ENCODE measurements at regions not wholly inside any gene's neighbourhood (a gene's known extent, or its start where the extent isn't known, plus 50 kb on each side); places are given as distances from the start of the nearest gene placed in this dataset.

GRCh38 chr7:25922296-25922695 is 229.7 kb upstream of the NFE2L3 start:
- no peaks in the 10 kb centered on the region for H3K27me3 ChIP-seq (ENCODE audit: control insufficient read depth in 1 of 2, insufficient read depth in 2 of 2, low read length in 2 of 2)

GRCh38 chr7:25923741-25924460 is 228.1 kb upstream of the NFE2L3 start:
- H3K36me3 ChIP-seq (ENCODE audit: control insufficient read depth in 1 of 2, insufficient read depth in 2 of 2, low read length in 2 of 2), result no peaks in the 10 kb centered on the region
- peaks cover 0 to 4% of the 10 kb centered on the region in 2 donors for H3K27me3 ChIP-seq (ENCODE audit: control insufficient read depth in 1 of 2, insufficient read depth in 2 of 2, low read length in 2 of 2)
- no peaks in the 10 kb centered on the region for H3K4me1 ChIP-seq (ENCODE audit: control insufficient read depth in 1 of 2, insufficient read depth in 2 of 2, low read length in 2 of 2)
- H3K9ac ChIP-seq (ENCODE audit: low read depth in 1 of 2, low read length in 2 of 2), result no peak overlapping the region
- no peaks in the 10 kb centered on the region for H3K9me3 ChIP-seq (ENCODE audit: control insufficient read depth in 1 of 2, low read length in 2 of 2)
- H3K27ac ChIP-seq (ENCODE audit: low read depth, low read length), result no peak overlapping the region
- no peak overlapping the region for H3K4me3 ChIP-seq (ENCODE audit: low read depth in 1 of 2, low read length in 2 of 2)

More at GRCh38 chr7:25922296-25922695, 229.7 kb upstream of the NFE2L3 start:
- H3K4me1 ChIP-seq (ENCODE audit: control insufficient read depth in 1 of 2, insufficient read depth in 2 of 2, low read length in 2 of 2), result no peaks in the 10 kb centered on the region
- peaks cover 2 to 7% of the 10 kb centered on the region in 2 donors for H3K9me3 ChIP-seq (ENCODE audit: control insufficient read depth in 1 of 2, low read length in 2 of 2)
- no peak overlapping the region for H3K4me3 ChIP-seq (ENCODE audit: low read depth in 1 of 2, low read length in 2 of 2)
- no peak overlapping the region for H3K27ac ChIP-seq (ENCODE audit: low read depth, low read length)
- no peak overlapping the region for H3K9ac ChIP-seq (ENCODE audit: low read depth in 1 of 2, low read length in 2 of 2)
- H3K36me3 ChIP-seq (ENCODE audit: control insufficient read depth in 1 of 2, insufficient read depth in 2 of 2, low read length in 2 of 2), result no peaks in the 10 kb centered on the region

GRCh38 chr7:25926009-25926408 is 226.0 kb upstream of the NFE2L3 start:
- H3K9me3 ChIP-seq (ENCODE audit: control insufficient read depth in 1 of 2, low read length in 2 of 2), result no peaks in the 10 kb centered on the region
- H3K36me3 ChIP-seq (ENCODE audit: control insufficient read depth in 1 of 2, insufficient read depth in 2 of 2, low read length in 2 of 2), result no peaks in the 10 kb centered on the region
- H3K4me1 ChIP-seq (ENCODE audit: control insufficient read depth in 1 of 2, insufficient read depth in 2 of 2, low read length in 2 of 2), result no peaks in the 10 kb centered on the region
- no peak overlapping the region for H3K9ac ChIP-seq (ENCODE audit: low read depth in 1 of 2, low read length in 2 of 2)
- H3K27me3 ChIP-seq (ENCODE audit: control insufficient read depth in 1 of 2, insufficient read depth in 2 of 2, low read length in 2 of 2), result peaks cover 0 to 4% of the 10 kb centered on the region in 2 donors
- no peak overlapping the region for H3K27ac ChIP-seq (ENCODE audit: low read depth, low read length)
- no peak overlapping the region for H3K4me3 ChIP-seq (ENCODE audit: low read depth in 1 of 2, low read length in 2 of 2)

GRCh38 chr7:25926451-25926850 is 225.5 kb upstream of the NFE2L3 start:
- Histone ChIP-seq H3K4me1 (ENCODE audit: control insufficient read depth in 1 of 2, insufficient read depth in 2 of 2, low read length in 2 of 2) (no peaks in the 10 kb centered on the region), H3K27me3 (ENCODE audit: control insufficient read depth in 1 of 2, insufficient read depth in 2 of 2, low read length in 2 of 2) (peaks cover 0 to 4% of the 10 kb centered on the region in 2 donors), H3K9ac (ENCODE audit: low read depth in 1 of 2, low read length in 2 of 2) (no peak overlapping the region), H3K36me3 (ENCODE audit: control insufficient read depth in 1 of 2, insufficient read depth in 2 of 2, low read length in 2 of 2) (no peaks in the 10 kb centered on the region), H3K27ac (ENCODE audit: low read depth, low read length) (no peak overlapping the region), H3K9me3 (ENCODE audit: control insufficient read depth in 1 of 2, low read length in 2 of 2) (no peaks in the 10 kb centered on the region), H3K4me3 (ENCODE audit: low read depth in 1 of 2, low read length in 2 of 2) (no peak overlapping the region)

- no peak overlapping the region for H3K27ac ChIP-seq (ENCODE audit: low read depth, low read length)
- no peaks in the 10 kb centered on the region for H3K36me3 ChIP-seq (ENCODE audit: control insufficient read depth in 1 of 2, insufficient read depth in 2 of 2, low read length in 2 of 2)
- H3K27me3 ChIP-seq (ENCODE audit: control insufficient read depth in 1 of 2, insufficient read depth in 2 of 2, low read length in 2 of 2), result peaks cover 0 to 4% of the 10 kb centered on the region in 2 donors
- no peaks in the 10 kb centered on the region for H3K4me1 ChIP-seq (ENCODE audit: control insufficient read depth in 1 of 2, insufficient read depth in 2 of 2, low read length in 2 of 2)
- H3K4me3 ChIP-seq (ENCODE audit: low read depth in 1 of 2, low read length in 2 of 2), result no peak overlapping the region
- H3K9me3 ChIP-seq (ENCODE audit: control insufficient read depth in 1 of 2, low read length in 2 of 2), result no peaks in the 10 kb centered on the region
- H3K9ac ChIP-seq (ENCODE audit: low read depth in 1 of 2, low read length in 2 of 2), result no peak overlapping the region
Observed at GRCh38 chr7:25926891-25927625, 224.9 kb upstream of the NFE2L3 start.

- Histone ChIP-seq H3K9me3 (ENCODE audit: control insufficient read depth in 1 of 2, low read length in 2 of 2) (no peaks in the 10 kb centered on the region), H3K27ac (ENCODE audit: low read depth, low read length) (no peak overlapping the region), H3K4me1 (ENCODE audit: control insufficient read depth in 1 of 2, insufficient read depth in 2 of 2, low read length in 2 of 2) (no peaks in the 10 kb centered on the region), H3K36me3 (ENCODE audit: control insufficient read depth in 1 of 2, insufficient read depth in 2 of 2, low read length in 2 of 2) (no peaks in the 10 kb centered on the region), H3K4me3 (ENCODE audit: low read depth in 1 of 2, low read length in 2 of 2) (no peak overlapping the region), H3K27me3 (ENCODE audit: control insufficient read depth in 1 of 2, insufficient read depth in 2 of 2, low read length in 2 of 2) (peaks cover 0 to 4% of the 10 kb centered on the region in 2 donors), H3K9ac (ENCODE audit: low read depth in 1 of 2, low read length in 2 of 2) (no peak overlapping the region)
Observed at GRCh38 chr7:25927626-25927978, 224.4 kb upstream of the NFE2L3 start.

GRCh38 chr7:25928549-25929330 is 223.3 kb upstream of the NFE2L3 start:
- Histone ChIP-seq H3K9ac (ENCODE audit: low read depth in 1 of 2, low read length in 2 of 2) (no peak overlapping the region), H3K27ac (ENCODE audit: low read depth, low read length) (no peak overlapping the region), H3K4me3 (ENCODE audit: low read depth in 1 of 2, low read length in 2 of 2) (no peak overlapping the region), H3K9me3 (ENCODE audit: control insufficient read depth in 1 of 2, low read length in 2 of 2) (peaks cover 6 to 7% of the 10 kb centered on the region in 2 donors), H3K4me1 (ENCODE audit: control insufficient read depth in 1 of 2, insufficient read depth in 2 of 2, low read length in 2 of 2) (no peaks in the 10 kb centered on the region), H3K27me3 (ENCODE audit: control insufficient read depth in 1 of 2, insufficient read depth in 2 of 2, low read length in 2 of 2) (peaks cover 0 to 4% of the 10 kb centered on the region in 2 donors), H3K36me3 (ENCODE audit: control insufficient read depth in 1 of 2, insufficient read depth in 2 of 2, low read length in 2 of 2) (no peaks in the 10 kb centered on the region)

GRCh38 chr7:25929448-25929847 is 222.6 kb upstream of the NFE2L3 start:
- Histone ChIP-seq H3K27me3 (ENCODE audit: control insufficient read depth in 1 of 2, insufficient read depth in 2 of 2, low read length in 2 of 2) (peaks cover 0 to 4% of the 10 kb centered on the region in 2 donors), H3K9me3 (ENCODE audit: control insufficient read depth in 1 of 2, low read length in 2 of 2) (peaks cover 10 to 13% of the 10 kb centered on the region in 2 donors), H3K4me1 (ENCODE audit: control insufficient read depth in 1 of 2, insufficient read depth in 2 of 2, low read length in 2 of 2) (no peaks in the 10 kb centered on the region), H3K4me3 (ENCODE audit: low read depth in 1 of 2, low read length in 2 of 2) (no peak overlapping the region), H3K9ac (ENCODE audit: low read depth in 1 of 2, low read length in 2 of 2) (no peak overlapping the region), H3K27ac (ENCODE audit: low read depth, low read length) (no peak overlapping the region), H3K36me3 (ENCODE audit: control insufficient read depth in 1 of 2, insufficient read depth in 2 of 2, low read length in 2 of 2) (no peaks in the 10 kb centered on the region)

- Histone ChIP-seq H3K27ac (ENCODE audit: low read depth, low read length) (no peak overlapping the region), H3K9ac (ENCODE audit: low read depth in 1 of 2, low read length in 2 of 2) (no peak overlapping the region), H3K9me3 (ENCODE audit: control insufficient read depth in 1 of 2, low read length in 2 of 2) (peaks cover 10 to 19% of the 10 kb centered on the region in 2 donors), H3K36me3 (ENCODE audit: control insufficient read depth in 1 of 2, insufficient read depth in 2 of 2, low read length in 2 of 2) (no peaks in the 10 kb centered on the region), H3K4me3 (ENCODE audit: low read depth in 1 of 2, low read length in 2 of 2) (no peak overlapping the region), H3K27me3 (ENCODE audit: control insufficient read depth in 1 of 2, insufficient read depth in 2 of 2, low read length in 2 of 2) (peaks cover 0 to 4% of the 10 kb centered on the region in 2 donors), H3K4me1 (ENCODE audit: control insufficient read depth in 1 of 2, insufficient read depth in 2 of 2, low read length in 2 of 2) (no peaks in the 10 kb centered on the region)
Observed at GRCh38 chr7:25930492-25931048, 221.4 kb upstream of the NFE2L3 start.
